Smooth muscle cell (in vitro differentiated cells): ENCODE measurements at regions not wholly inside any gene's neighbourhood (a gene's known extent, or its start where the extent isn't known, plus 50 kb on each side); places are given as distances from the start of the nearest gene placed in this dataset.

Experiments
- DNase-seq: peaks from one replicate; lab custom pipeline; 2025; ENCODE audit not compliant: unreplicated experiment; lab: John Stamatoyannopoulos, UW
- H2AFZ ChIP-seq: fragments of 200-600 bp; sonication (generic); 2 replicates; pipeline ENCODE4 v1.6.0; 2016; ENCODE audit warnings: antibody characterized with exemption, low read depth, mild to moderate bottlenecking
- H3F3A ChIP-seq: fragments of 200-600 bp; sonication (generic); 2 replicates; pipeline ENCODE4 v1.6.0; 2017; ENCODE audit warnings: antibody characterized with exemption, low read depth
- H3K27ac ChIP-seq: fragments of 200-600 bp; sonication (generic); 2 replicates; pipeline ENCODE4 v1.5.1; 2016; ENCODE audit warnings: low read depth, mild to moderate bottlenecking
- H3K27me3 ChIP-seq: fragments of 200-600 bp; sonication (generic); 2 replicates; pipeline ENCODE4 v1.6.1; 2016; ENCODE audit warnings: low read depth, mild to moderate bottlenecking
- H3K36me3 ChIP-seq: fragments of 200-600 bp; sonication (generic); 2 replicates; pipeline ENCODE4 v1.5.1; 2016; ENCODE audit warnings: low read depth
- H3K4me1 ChIP-seq: fragments of 200-600 bp; sonication (generic); 2 replicates; pipeline ENCODE4 v1.5.1; 2016; ENCODE audit warnings: low read depth
- H3K4me2 ChIP-seq: fragments of 200-600 bp; sonication (generic); 2 replicates; pipeline ENCODE4 v1.6.0; 2016; ENCODE audit warnings: mild to moderate bottlenecking
- H3K4me3 ChIP-seq: fragments of 200-600 bp; sonication (generic); 2 replicates; pipeline ENCODE4 v1.5.1; 2016; ENCODE audit warnings: mild to moderate bottlenecking
- H3K79me2 ChIP-seq: fragments of 200-600 bp; sonication (generic); 2 replicates; pipeline ENCODE4 v1.6.0; 2016; ENCODE audit warnings: low read depth, mild to moderate bottlenecking
- H3K9ac ChIP-seq: fragments of 200-600 bp; sonication (generic); 2 replicates; pipeline ENCODE4 v1.6.0; 2016; ENCODE audit warnings: low read depth
- H3K9me3 ChIP-seq: fragments of 200-600 bp; sonication (generic); replicated peaks from 2 replicates; pipeline ENCODE4 v1.5.1; 2016; ENCODE audit warnings: low read depth
- H4K20me1 ChIP-seq: fragments of 200-600 bp; sonication (generic); 2 replicates; pipeline ENCODE4 v1.6.0; 2016; ENCODE audit warnings: low read depth
- WGBS: methylation state at CpG from one replicate; pipeline ENCODE4 v1.1.7; 2016; ENCODE audit warnings: low lambda C conversion rate; 5-methylcytosine and 5-hydroxymethylcytosine counted together
- TF ChIP-seq, protein P1 (sequence below): fragments of 200-600 bp; sonication (generic); IDR thresholded peaks from 2 replicates; pipeline ENCODE4 v1.5.1; 2017; ENCODE audit warnings: borderline replicate concordance, mild to moderate bottlenecking, antibody characterized with exemption; ENCODE audit not compliant: insufficient read depth, poor library complexity, severe bottlenecking

GRCh38 chr13:91196958-91197357 is 150.5 kb upstream of the MIR17HG start:
- TF ChIP-seq, protein P1, sequence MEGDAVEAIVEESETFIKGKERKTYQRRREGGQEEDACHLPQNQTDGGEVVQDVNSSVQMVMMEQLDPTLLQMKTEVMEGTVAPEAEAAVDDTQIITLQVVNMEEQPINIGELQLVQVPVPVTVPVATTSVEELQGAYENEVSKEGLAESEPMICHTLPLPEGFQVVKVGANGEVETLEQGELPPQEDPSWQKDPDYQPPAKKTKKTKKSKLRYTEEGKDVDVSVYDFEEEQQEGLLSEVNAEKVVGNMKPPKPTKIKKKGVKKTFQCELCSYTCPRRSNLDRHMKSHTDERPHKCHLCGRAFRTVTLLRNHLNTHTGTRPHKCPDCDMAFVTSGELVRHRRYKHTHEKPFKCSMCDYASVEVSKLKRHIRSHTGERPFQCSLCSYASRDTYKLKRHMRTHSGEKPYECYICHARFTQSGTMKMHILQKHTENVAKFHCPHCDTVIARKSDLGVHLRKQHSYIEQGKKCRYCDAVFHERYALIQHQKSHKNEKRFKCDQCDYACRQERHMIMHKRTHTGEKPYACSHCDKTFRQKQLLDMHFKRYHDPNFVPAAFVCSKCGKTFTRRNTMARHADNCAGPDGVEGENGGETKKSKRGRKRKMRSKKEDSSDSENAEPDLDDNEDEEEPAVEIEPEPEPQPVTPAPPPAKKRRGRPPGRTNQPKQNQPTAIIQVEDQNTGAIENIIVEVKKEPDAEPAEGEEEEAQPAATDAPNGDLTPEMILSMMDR = no peak

DNA sequence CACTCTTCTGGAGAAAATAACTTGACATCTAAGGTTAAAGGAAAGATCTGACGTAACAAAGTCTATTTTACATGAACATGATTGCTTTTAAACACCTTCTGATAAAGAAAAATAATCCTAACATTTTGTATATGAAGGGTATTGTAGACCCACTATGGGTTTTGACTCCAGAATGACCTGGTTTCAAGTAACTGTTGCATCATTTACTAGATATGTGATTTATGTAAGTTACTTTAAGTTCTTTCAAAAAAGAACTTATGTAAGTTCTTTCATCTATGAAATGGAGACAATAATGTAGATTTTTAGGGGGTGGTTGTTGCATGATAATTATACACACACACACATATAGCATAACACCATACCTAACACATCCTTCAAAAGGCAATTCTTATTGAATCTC is 147.6 kb upstream of the MIR17HG start:
- Histone ChIP-seq H3K9ac (no peak overlapping the region), H3K9me3 (no peaks in the 10 kb centered on the region), H3K27ac (no peak overlapping the region), H3F3A (no peaks in the 10 kb centered on the region), H3K4me1 (peaks cover 8% of the 10 kb centered on the region), H3K36me3 (no peaks in the 10 kb centered on the region), H3K4me2 (no peak overlapping the region), H3K4me3 (no peak overlapping the region), H4K20me1 (no peaks in the 10 kb centered on the region), H2AFZ (no peak overlapping the region), H3K79me2 (no peaks in the 10 kb centered on the region), H3K27me3 (no peaks in the 10 kb centered on the region)
- 84% methylated on average over 1 of the region's 1 CpG for WGBS
- TF ChIP-seq, protein P1 = no peak
- no peak for DNase-seq

More at GRCh38 chr13:91196958-91197357, 150.5 kb upstream of the MIR17HG start:
- WGBS = 91% methylated on average over 4 of the region's 4 CpGs
- Histone ChIP-seq H3K36me3 (no peaks in the 10 kb centered on the region), H3K27ac (no peak overlapping the region), H3K27me3 (no peaks in the 10 kb centered on the region), H2AFZ (no peak overlapping the region), H3F3A (no peaks in the 10 kb centered on the region), H3K9me3 (no peaks in the 10 kb centered on the region), H3K4me3 (no peak overlapping the region), H3K9ac (no peak overlapping the region), H3K4me1 (peaks cover 3% of the 10 kb centered on the region), H3K4me2 (no peak overlapping the region), H4K20me1 (no peaks in the 10 kb centered on the region), H3K79me2 (no peaks in the 10 kb centered on the region)
- no peak for DNase-seq

- TF ChIP-seq, protein P1 = no peak
- Histone ChIP-seq H3K4me3 (no peak overlapping the region), H4K20me1 (no peaks in the 10 kb centered on the region), H3K27me3 (no peaks in the 10 kb centered on the region), H3K79me2 (no peaks in the 10 kb centered on the region), H3K9me3 (no peaks in the 10 kb centered on the region), H3K4me2 (no peak overlapping the region), H3K36me3 (no peaks in the 10 kb centered on the region), H3K4me1 (peaks cover 10% of the 10 kb centered on the region), H3F3A (no peaks in the 10 kb centered on the region), H2AFZ (no peak overlapping the region), H3K9ac (no peak overlapping the region), H3K27ac (no peak overlapping the region)
- WGBS = 47% methylated on average over 3 of the region's 3 CpGs
- no peak for DNase-seq
These were observed 147.0 kb upstream of the MIR17HG start for GRCh38 chr13:91200486-91200885.

- Histone ChIP-seq H2AFZ (no peak overlapping the region), H3K4me1 (peaks cover 21% of the 10 kb centered on the region), H3K27ac (no peak overlapping the region), H3K36me3 (no peaks in the 10 kb centered on the region), H3K27me3 (no peaks in the 10 kb centered on the region), H3K9ac (no peak overlapping the region), H3K79me2 (no peaks in the 10 kb centered on the region), H4K20me1 (no peaks in the 10 kb centered on the region), H3K9me3 (no peaks in the 10 kb centered on the region), H3K4me2 (no peak overlapping the region), H3F3A (no peaks in the 10 kb centered on the region), H3K4me3 (no peak overlapping the region)
- TF ChIP-seq, protein P1 = no peak
- no peak for DNase-seq
- WGBS = 18% methylated on average over 1 of the region's 1 CpG
These were observed 144.1 kb upstream of the MIR17HG start for GRCh38 chr13:91203430-91203829.
